OCI-LY7 (cell line): ENCODE measurements at regions not wholly inside any gene's neighbourhood (a gene's known extent, or its start where the extent isn't known, plus 50 kb on each side); places are given as distances from the start of the nearest gene placed in this dataset.

Experiments
- CTCF ChIP-seq: fragments of 200-600 bp; sonication (generic); conservative IDR thresholded peaks from 2 replicates; pipeline ENCODE4 v1.5.1; 2014; ENCODE audit warnings: mild to moderate bottlenecking, antibody characterized with exemption, low read length, moderate library complexity, mixed read lengths
- EZH2phosphoT487 ChIP-seq: fragments of 200-600 bp; sonication (generic); IDR thresholded peaks from 2 replicates; pipeline ENCODE4 v1.6.1; 2018; ENCODE audit warnings: low read depth, borderline replicate concordance, mild to moderate bottlenecking, mixed run types, antibody characterized with exemption, low read length, moderate library complexity, mixed read lengths

- TF ChIP-seq CTCF: no peak
- no peak for TF ChIP-seq EZH2phosphoT487
Measured at GRCh38 chr3:168501570-168501969, 405.8 kb upstream of the GOLIM4 start.
